H1 (cell line): ENCODE measurements at regions not wholly inside any gene's neighbourhood (a gene's known extent, or its start where the extent isn't known, plus 50 kb on each side); places are given as distances from the start of the nearest gene placed in this dataset.

Experiments used
- CTCF ChIA-PET: fragments of 300-600 bp; sonication (Branson Sonifier 250); formaldehyde crosslinking; loops from one replicate; lab custom pipeline; 2021; ENCODE audit not compliant: partially characterized antibody; lab: Charles Lee
- POLR2A ChIA-PET: fragments of 300-600 bp; sonication (Branson Sonifier 250); formaldehyde crosslinking; loops from one replicate; lab custom pipeline; 2021; ENCODE audit warnings: inconsistent platforms; ENCODE audit not compliant: partially characterized antibody; lab: Charles Lee
- DNase-seq, 2 experiments: peaks; one replicate each; pipeline versions ENCODE4 v3.0.0 to v3.0.0-alpha.2; 2010 to 2022; ENCODE audit warnings: low spot score in 2 of 2, low read depth in 1 of 2, mixed read lengths in 1 of 2
- FAIRE-seq: peaks from 2 replicates; lab custom pipeline; 2011; peaks lifted over from hg19 to GRCh38; lab: Jason Lieb, UNC
- H2AFZ ChIP-seq: 2 replicates; pipeline ENCODE4 v1.8.1; 2012; ENCODE audit warnings: low read length, inconsistent platforms
- H2AK5ac ChIP-seq: 2 replicates; pipeline ENCODE4 v1.6.1; 2013; ENCODE audit warnings: low read depth, low read length
- H2BK120ac ChIP-seq: replicated peaks from 2 replicates; pipeline ENCODE3; 2013; ENCODE audit warnings: low read depth, low read length, inconsistent platforms
- H2BK12ac ChIP-seq: 2 replicates; pipeline ENCODE4 v1.6.1; 2013; ENCODE audit warnings: low read depth, low read length
- H2BK15ac ChIP-seq: 2 replicates; pipeline ENCODE4 v1.6.1; 2013; ENCODE audit warnings: low read length
- H2BK20ac ChIP-seq: 2 replicates; pipeline ENCODE4 v1.6.1; 2013; ENCODE audit warnings: low read length
- H2BK5ac ChIP-seq: 2 replicates; pipeline ENCODE4 v1.6.1; 2013; ENCODE audit warnings: low read depth, low read length
- H3K14ac ChIP-seq: 2 replicates; pipeline ENCODE4 v1.6.1; 2013; ENCODE audit warnings: inconsistent platforms; ENCODE audit not compliant: insufficient read length
- H3K18ac ChIP-seq: 2 replicates; pipeline ENCODE4 v1.6.1; 2013; ENCODE audit warnings: low read length; ENCODE audit errors: extremely low read depth
- H3K23ac ChIP-seq: 2 replicates; pipeline ENCODE4 v1.6.1; 2013; ENCODE audit warnings: inconsistent platforms; ENCODE audit not compliant: insufficient read length
- H3K23me2 ChIP-seq: 2 replicates; pipeline ENCODE4 v1.6.1; 2013; ENCODE audit warnings: low read depth, low read length
- H3K27ac ChIP-seq: 2 replicates; pipeline ENCODE4 v1.6.1; 2011; ENCODE audit warnings: low read depth, low read length, inconsistent platforms
- H3K27me3 ChIP-seq, 4 experiments: replicated peaks in 1 of 4; 1 replicate in 1 of 4; 2 replicates in 3 of 4; pipeline versions ENCODE4 v1.6.1 to v1.8.1; 2011 to 2013; ENCODE audit warnings: low read length in 3 of 4, mild to moderate bottlenecking in 3 of 4, inconsistent platforms in 2 of 4, mixed read lengths in 2 of 4, moderate library complexity in 1 of 4; ENCODE audit not compliant: control insufficient read depth in 3 of 4, insufficient read depth in 3 of 4; ENCODE audit errors: extremely low read depth in 1 of 4
- H3K36me3 ChIP-seq, 4 experiments: 2 replicates each; pipeline versions ENCODE4 v1.6.1 to v1.8.1; 2011 to 2013; ENCODE audit warnings: mild to moderate bottlenecking in 4 of 4, low read length in 3 of 4, moderate library complexity in 2 of 4, control low read depth in 1 of 4, inconsistent platforms in 1 of 4; ENCODE audit not compliant: insufficient read depth in 4 of 4, control insufficient read depth in 2 of 4
- H3K4ac ChIP-seq: replicated peaks from 2 replicates; pipeline ENCODE3; 2013; ENCODE audit warnings: low read length, low read depth, mixed read lengths, inconsistent platforms; ENCODE audit not compliant: insufficient read length
- H3K4me1 ChIP-seq, 4 experiments: replicated peaks in 1 of 4; 1 replicate in 1 of 4; 2 replicates in 3 of 4; pipeline versions ENCODE4 v1.6.1 to v1.8.1; 2011 to 2013; ENCODE audit warnings: low read length in 3 of 4, inconsistent platforms in 2 of 4, mixed read lengths in 1 of 4; ENCODE audit not compliant: insufficient read depth in 4 of 4, control insufficient read depth in 3 of 4
- H3K4me2 ChIP-seq, 2 experiments: 2 replicates each; pipeline versions ENCODE4 v1.6.1 to v1.8.1; 2011 to 2013; ENCODE audit warnings: low read depth in 2 of 2, low read length in 2 of 2, control low read depth in 1 of 2, inconsistent platforms in 1 of 2, mild to moderate bottlenecking in 1 of 2; ENCODE audit not compliant: insufficient read depth in 1 of 2
- H3K4me3 ChIP-seq, 4 experiments: fragments of 200-600, 300-600 bp in 1 of 4; sonication (generic), shearing (Covaris generic), sonication (Bioruptor Twin) in 1 of 4; 2 replicates each; pipeline versions ENCODE4 v1.5.1 to v1.8.1; 2011 to 2016; ENCODE audit warnings: low read length in 4 of 4, low read depth in 3 of 4, control low read depth in 2 of 4, inconsistent platforms in 2 of 4, mild to moderate bottlenecking in 2 of 4, mixed read lengths in 1 of 4, moderate library complexity in 1 of 4; ENCODE audit not compliant: insufficient read depth in 2 of 4; ENCODE audit errors: extremely low read depth in 1 of 4
- H3K56ac ChIP-seq: replicated peaks from 2 replicates; pipeline ENCODE3; 2013; ENCODE audit warnings: low read depth, mild to moderate bottlenecking, mixed read lengths, low read length, inconsistent platforms; ENCODE audit not compliant: insufficient read length
- H3K79me1 ChIP-seq: 2 replicates; pipeline ENCODE4 v1.6.1; 2013; ENCODE audit warnings: low read depth, low read length, control low read depth
- H3K79me2 ChIP-seq, 2 experiments: 2 replicates each; pipeline versions ENCODE4 v1.6.1 to v1.8.1; 2012 to 2013; ENCODE audit warnings: low read length in 2 of 2, mild to moderate bottlenecking in 2 of 2, inconsistent platforms in 1 of 2; ENCODE audit not compliant: insufficient read depth in 2 of 2, control insufficient read depth in 1 of 2
- H3K9ac ChIP-seq, 4 experiments: replicated peaks in 1 of 4; 1 replicate in 1 of 4; 2 replicates in 3 of 4; pipeline versions ENCODE4 v1.6.1 to v1.8.1; 2011 to 2013; ENCODE audit warnings: low read depth in 3 of 4, low read length in 3 of 4, control low read depth in 2 of 4, mild to moderate bottlenecking in 2 of 4, moderate library complexity in 2 of 4, inconsistent platforms in 1 of 4; ENCODE audit errors: extremely low read depth in 1 of 4
- H3K9me3 ChIP-seq, 2 experiments: 2 replicates each; pipeline versions ENCODE4 v1.6.1 to v1.8.1; 2012 to 2013; ENCODE audit warnings: mild to moderate bottlenecking in 2 of 2, moderate library complexity in 2 of 2, control low read depth in 1 of 2, inconsistent platforms in 1 of 2, low read depth in 1 of 2, low read length in 1 of 2, mixed read lengths in 1 of 2; ENCODE audit not compliant: insufficient read depth in 2 of 2
- H4K20me1 ChIP-seq, 2 experiments: replicated peaks in 1 of 2; 2 replicates each; pipeline versions ENCODE3 to v1.8.1; 2011 to 2013; ENCODE audit warnings: inconsistent platforms in 2 of 2, low read length in 2 of 2, mild to moderate bottlenecking in 1 of 2; ENCODE audit not compliant: insufficient read depth in 2 of 2, control insufficient read depth in 1 of 2
- H4K5ac ChIP-seq: 2 replicates; pipeline ENCODE4 v1.6.1; 2013; ENCODE audit warnings: low read length, low read depth, mixed read lengths, inconsistent platforms; ENCODE audit not compliant: insufficient read length
- H4K8ac ChIP-seq: 2 replicates; pipeline ENCODE4 v1.8.0; 2013; ENCODE audit warnings: mild to moderate bottlenecking, moderate library complexity, low read length, inconsistent platforms; ENCODE audit not compliant: insufficient read depth; ENCODE audit errors: extremely low read depth
- H4K91ac ChIP-seq: replicated peaks from 2 replicates; pipeline ENCODE3; 2013; ENCODE audit warnings: low read length, mixed read lengths, inconsistent platforms; ENCODE audit not compliant: insufficient read length
- GABPA ChIP-seq: IDR thresholded peaks from 2 replicates; pipeline ENCODE4 v1.6.1; 2011; ENCODE audit warnings: mild to moderate bottlenecking, low read length, moderate library complexity, borderline replicate concordance; ENCODE audit not compliant: insufficient read depth
- SIX5 ChIP-seq: IDR thresholded peaks from 2 replicates; pipeline ENCODE4 v1.6.1; 2011; ENCODE audit warnings: mild to moderate bottlenecking, low read depth, low read length
- WGBS, 2 experiments: shearing (Covaris generic) in 1 of 2; methylation state at CpG; one replicate each; pipeline versions ENCODE4 v1.1.6 to v1.1.7; 2013 to 2015; ENCODE audit warnings: low lambda C conversion rate in 2 of 2, mixed read lengths in 2 of 2, inconsistent platforms in 1 of 2, low coverage in 1 of 2, missing lambda C conversion rate in 1 of 2; ENCODE audit not compliant: insufficient replicate concordance in 2 of 2, insufficient coverage in 1 of 2, insufficient read length in 1 of 2; ENCODE audit errors: extremely low coverage in 1 of 2, missing lambda C conversion rate in 1 of 2; 5-methylcytosine and 5-hydroxymethylcytosine counted together

DNA sequence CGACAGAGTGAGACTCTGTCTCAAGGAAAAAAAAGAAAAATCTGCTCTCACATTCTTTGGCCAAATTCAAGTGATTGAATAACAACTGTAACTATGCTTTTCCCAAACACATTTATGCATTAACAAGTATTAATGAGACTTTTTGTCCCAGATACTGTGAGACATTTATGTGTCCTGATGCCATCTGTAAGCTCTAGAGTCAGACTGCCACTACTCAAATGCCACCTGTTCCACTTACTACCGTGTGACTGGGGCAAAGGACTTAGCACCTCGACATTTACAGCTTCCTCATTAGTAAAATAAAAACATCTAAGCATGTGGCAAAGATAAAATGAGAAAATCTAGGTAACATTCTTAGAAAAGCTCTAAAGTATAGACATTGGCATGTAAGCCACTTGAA is 178.1 kb upstream of the MARCKS start:
- Histone ChIP-seq H2BK12ac (no peak overlapping the region), H2BK120ac (no peak overlapping the region), H4K5ac (no peak overlapping the region), H2AFZ (no peak overlapping the region), H2BK20ac (no peak overlapping the region), H2BK15ac (no peak overlapping the region), H3K4me3 (no peak overlapping the region), H3K23ac (no peak overlapping the region), H3K56ac (no peak overlapping the region), H3K27ac (no peak overlapping the region), H3K9ac (no peak overlapping the region), H3K18ac (no peak overlapping the region), H4K8ac (no peak overlapping the region), H2AK5ac (no peak overlapping the region), H3K27me3 (no peaks in the 10 kb centered on the region), H3K79me1 (no peaks in the 10 kb centered on the region), H3K14ac (no peak overlapping the region), H3K36me3 (no peaks in the 10 kb centered on the region), H4K91ac (no peak overlapping the region), H3K9me3 (no peaks in the 10 kb centered on the region), H3K4me2 (no peak overlapping the region), H3K4ac (no peak overlapping the region), H3K79me2 (no peaks in the 10 kb centered on the region), H3K23me2 (no peaks in the 10 kb centered on the region), H4K20me1 (no peaks in the 10 kb centered on the region), H3K4me1 (peaks cover 0 to 11% (median 3%) of the 10 kb centered on the region in 4 experiments; a peak in 5 of 7 replicates), H2BK5ac (no peak overlapping the region)
- no peak for TF ChIP-seq GABPA
- TF ChIP-seq SIX5 = no peak
- no peak for DNase-seq
- 90% methylated on average over 3 of the region's 3 CpGs; no CpG with 5 or more reads in 1 of the 2 experiments for WGBS, 2 experiments
- ChIA-PET POLR2A (no interaction called here), CTCF (interaction anchor here (0.6 kb wide), 1 partner anchor 124 kb away, joined by 3 read pairs; no protein-coding TSS in a partner anchor)
- no peak for FAIRE-seq
